GM10248 (cell line): ENCODE measurements at regions not wholly inside any gene's neighbourhood (a gene's known extent, or its start where the extent isn't known, plus 50 kb on each side); places are given as distances from the start of the nearest gene placed in this dataset.

ENCODE experiments used
- CTCF ChIA-PET: fragments of 300-600 bp; sonication (Branson Sonifier 250); formaldehyde crosslinking; extraction: SDS; loops from one replicate; lab custom pipeline; 2021; ENCODE audit warnings: antibody characterized with exemption; lab: Yijun Ruan, JAX
- POLR2A ChIA-PET: fragments of 350-650 bp; sonication (Branson Sonifier 250); formaldehyde crosslinking; extraction: SDS; loops from one replicate; lab custom pipeline; 2020; ENCODE audit warnings: antibody characterized with exemption; lab: Yijun Ruan, JAX
- DNase-seq: peaks from one replicate; pipeline ENCODE4 v3.0.0; 2012; ENCODE audit errors: extremely low spot score
- TF ChIP-seq, protein P1 (sequence below): IDR thresholded peaks from 2 replicates; pipeline ENCODE4 v1.5.1; 2012; ENCODE audit warnings: mild to moderate bottlenecking, low read depth; ENCODE audit errors: extremely low read depth, missing control alignments, control extremely low read depth

GRCh38 chr6:21383450-21384085 is 210.0 kb upstream of the SOX4 start:
- no peak for DNase-seq
- ChIA-PET POLR2A (interaction anchor here (0.6 kb wide), 1 partner anchor 11 kb away, joined by 3 read pairs; no protein-coding TSS in a partner anchor), CTCF (interaction anchor here (1.1 to 1.6 kb wide), 3 partner anchors 8 to 183 kb away, joined by 3 to 4 read pairs (median 3); no protein-coding TSS in a partner anchor)
- TF ChIP-seq, protein P1, sequence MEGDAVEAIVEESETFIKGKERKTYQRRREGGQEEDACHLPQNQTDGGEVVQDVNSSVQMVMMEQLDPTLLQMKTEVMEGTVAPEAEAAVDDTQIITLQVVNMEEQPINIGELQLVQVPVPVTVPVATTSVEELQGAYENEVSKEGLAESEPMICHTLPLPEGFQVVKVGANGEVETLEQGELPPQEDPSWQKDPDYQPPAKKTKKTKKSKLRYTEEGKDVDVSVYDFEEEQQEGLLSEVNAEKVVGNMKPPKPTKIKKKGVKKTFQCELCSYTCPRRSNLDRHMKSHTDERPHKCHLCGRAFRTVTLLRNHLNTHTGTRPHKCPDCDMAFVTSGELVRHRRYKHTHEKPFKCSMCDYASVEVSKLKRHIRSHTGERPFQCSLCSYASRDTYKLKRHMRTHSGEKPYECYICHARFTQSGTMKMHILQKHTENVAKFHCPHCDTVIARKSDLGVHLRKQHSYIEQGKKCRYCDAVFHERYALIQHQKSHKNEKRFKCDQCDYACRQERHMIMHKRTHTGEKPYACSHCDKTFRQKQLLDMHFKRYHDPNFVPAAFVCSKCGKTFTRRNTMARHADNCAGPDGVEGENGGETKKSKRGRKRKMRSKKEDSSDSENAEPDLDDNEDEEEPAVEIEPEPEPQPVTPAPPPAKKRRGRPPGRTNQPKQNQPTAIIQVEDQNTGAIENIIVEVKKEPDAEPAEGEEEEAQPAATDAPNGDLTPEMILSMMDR = no peak

DNA sequence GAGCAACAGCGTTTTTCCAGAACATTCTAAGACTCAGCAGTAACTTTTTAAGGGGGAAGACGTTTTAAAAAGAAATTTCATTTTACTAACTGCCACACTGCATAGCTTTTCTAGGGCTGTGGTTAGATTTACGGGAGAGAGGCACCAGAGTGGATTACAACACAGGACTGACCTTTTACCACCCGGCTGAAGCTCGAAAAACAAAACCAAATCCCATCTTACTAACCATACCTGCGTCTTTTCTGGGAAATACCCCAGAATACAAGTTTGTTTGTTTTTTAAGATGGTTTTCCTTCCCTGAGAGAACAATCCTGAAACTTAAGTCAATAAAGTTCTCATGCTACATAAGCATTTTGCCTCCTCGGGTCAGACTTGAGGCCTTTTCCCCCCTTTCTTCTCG is 209.3 kb upstream of the SOX4 start:
- POLR2A ChIA-PET = no interaction called here
- DNase-seq = no peak
- TF ChIP-seq, protein P1 = no peak
- CTCF ChIA-PET = interaction anchor here (1.1 to 1.6 kb wide), 3 partner anchors 9 to 184 kb away, joined by 3 to 4 read pairs (median 3); no protein-coding TSS in a partner anchor

GRCh38 chr6:21386744-21387143 is 206.8 kb upstream of the SOX4 start:
- no peak for DNase-seq
- POLR2A ChIA-PET = no interaction called here
- TF ChIP-seq, protein P1 = no peak
- CTCF ChIA-PET = no interaction called here

DNA sequence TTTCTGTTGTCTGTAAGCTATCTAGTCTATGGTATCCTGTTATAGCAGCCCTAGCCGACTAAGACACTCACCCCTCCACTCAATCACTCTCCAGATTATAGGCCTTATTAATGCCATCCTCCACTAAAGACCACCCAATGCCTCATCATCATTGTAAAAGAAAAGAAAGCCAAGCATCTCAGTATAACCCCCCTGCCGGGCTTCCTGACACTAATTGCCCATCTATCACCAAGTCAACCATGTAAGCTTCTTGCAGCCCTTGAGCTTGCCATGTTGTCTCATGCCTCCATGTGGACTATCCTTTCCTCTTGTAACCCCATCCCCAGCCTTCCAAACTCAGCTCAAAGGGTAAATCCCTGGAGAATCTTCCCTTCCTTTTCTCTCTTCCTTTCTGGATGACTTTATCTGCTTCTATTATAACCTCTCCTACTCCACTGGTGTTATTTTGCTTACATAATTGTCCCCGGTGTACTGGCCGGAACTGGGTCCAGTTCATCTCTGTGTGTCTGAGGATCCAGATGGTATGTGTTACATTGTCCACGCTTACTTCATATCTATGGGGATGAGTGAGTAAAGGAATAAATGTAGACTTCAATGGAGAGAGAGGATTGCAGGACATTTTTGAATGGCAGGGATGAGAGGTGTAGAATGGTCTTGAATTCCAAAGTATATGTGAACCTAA is 202.9 kb upstream of the SOX4 start:
- ChIA-PET POLR2A (no interaction called here), CTCF (no interaction called here)
- TF ChIP-seq, protein P1 = no peak
- DNase-seq = no peak

DNA sequence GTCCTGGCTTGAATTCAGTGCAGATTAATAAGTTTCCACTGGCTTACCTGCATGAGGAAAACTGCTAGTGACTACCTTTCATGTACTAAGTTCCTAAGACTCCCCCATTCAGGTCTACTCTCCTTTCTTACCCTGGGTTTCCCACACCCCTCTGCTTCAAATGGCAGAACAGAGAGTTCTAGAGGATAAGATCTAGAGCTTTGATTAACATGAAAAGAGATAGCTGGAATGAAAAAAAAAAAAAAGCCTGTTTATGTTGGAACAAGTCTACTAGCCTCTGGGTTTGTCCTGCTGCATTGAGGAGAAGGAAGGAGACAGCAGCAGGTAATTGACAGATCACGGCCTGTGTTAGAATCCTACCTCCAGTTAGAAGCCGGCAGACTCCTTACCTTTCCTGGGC is 201.4 kb upstream of the SOX4 start:
- no peak for DNase-seq
- TF ChIP-seq, protein P1 = no peak
- POLR2A ChIA-PET = no interaction called here
- CTCF ChIA-PET = no interaction called here

- ChIA-PET POLR2A (no interaction called here), CTCF (no interaction called here)
- no peak for DNase-seq
- TF ChIP-seq, protein P1 = no peak
Observed at GRCh38 chr6:21393441-21394165, 199.9 kb upstream of the SOX4 start.
